Femur (tissue), 1 donor: ENCODE measurements at regions not wholly inside any gene's neighbourhood (a gene's known extent, or its start where the extent isn't known, plus 50 kb on each side); places are given as distances from the start of the nearest gene placed in this dataset.
A peak's percentile ranks its signal among the peaks of the same experiment; 100 is the strongest.

Experiments used
- DNase-seq: peaks from one replicate; pipeline ENCODE4 v3.0.0-alpha.2; 2017

DNA sequence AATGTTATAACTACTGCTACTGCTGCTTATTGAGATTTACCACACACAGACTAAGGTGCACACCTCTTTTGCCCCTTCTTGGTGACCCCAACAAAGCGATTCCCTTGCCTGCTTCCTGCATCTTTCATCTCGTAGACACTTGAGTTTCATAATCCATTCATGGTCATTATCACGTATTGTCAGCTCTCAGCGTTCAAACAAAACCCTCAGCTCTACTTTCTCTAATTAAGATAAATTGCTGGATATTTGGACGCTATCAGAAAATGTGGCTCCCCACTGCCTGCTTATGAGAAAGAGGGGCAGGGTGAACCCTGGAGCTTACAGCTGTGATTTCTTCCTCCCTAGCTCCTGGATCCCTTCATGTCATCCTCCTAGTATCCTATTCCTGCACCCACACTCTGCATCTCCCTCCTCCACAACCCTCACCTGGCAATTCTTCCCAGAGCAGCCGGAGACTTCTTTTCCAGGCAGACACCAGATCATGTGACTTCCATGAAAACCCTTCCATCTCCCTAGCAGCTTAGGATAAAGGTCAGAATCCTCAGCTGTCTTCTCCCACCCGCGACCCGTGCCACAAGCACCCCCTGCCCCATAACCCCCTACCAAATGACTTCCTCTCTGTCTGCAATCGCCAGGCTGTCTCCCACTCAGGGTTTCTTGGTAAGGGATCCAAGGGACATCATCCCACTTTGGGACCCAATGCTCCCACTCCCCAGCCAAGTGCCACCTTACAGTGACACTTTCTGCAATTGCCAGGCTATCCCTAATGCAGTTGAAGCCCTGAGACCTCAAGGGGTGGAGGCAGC, 146.5 kb downstream of the NSG2 start:
- DNase-seq = no peak

GRCh38 chr5:174192901-174193300, 147.4 kb downstream of the NSG2 start:
- no peak for DNase-seq

- DNase-seq = no peak
Measured at GRCh38 chr5:174195517-174195916, 150.0 kb downstream of the NSG2 start.

GRCh38 chr5:174197929-174198328, 152.4 kb downstream of the NSG2 start:
- no peak for DNase-seq

DNA sequence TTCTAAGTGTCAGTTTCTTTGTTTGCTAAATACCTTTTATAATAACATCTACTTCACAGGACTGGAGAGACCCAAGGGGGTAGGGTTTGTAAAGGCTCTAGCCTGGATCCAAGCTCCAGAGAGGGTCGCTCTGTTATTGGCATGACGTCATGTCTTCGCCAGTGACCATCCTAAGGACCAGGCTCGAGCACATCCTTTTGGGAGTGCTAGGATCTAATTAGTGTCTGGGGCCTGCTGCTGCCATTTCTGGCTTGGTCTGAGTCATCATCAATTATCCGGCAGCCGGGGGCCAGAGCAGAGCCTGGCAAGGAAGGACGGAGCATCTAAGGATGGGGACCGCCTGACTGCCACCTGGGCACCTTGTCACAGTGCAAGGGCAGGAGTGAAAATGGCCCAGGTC, 153.0 kb downstream of the NSG2 start:
- no peak for DNase-seq

- DNase-seq = no peak
Measured at GRCh38 chr5:174202996-174203395, 157.5 kb downstream of the NSG2 start.

- DNase-seq = no peak
Measured at GRCh38 chr5:174204535-174205313, 159.2 kb downstream of the NSG2 start.

GRCh38 chr5:174205939-174206338, 160.4 kb downstream of the NSG2 start:
- DNase-seq = no peak

GRCh38 chr5:174210596-174211276, 165.2 kb downstream of the NSG2 start:
- no peak for DNase-seq

DNA sequence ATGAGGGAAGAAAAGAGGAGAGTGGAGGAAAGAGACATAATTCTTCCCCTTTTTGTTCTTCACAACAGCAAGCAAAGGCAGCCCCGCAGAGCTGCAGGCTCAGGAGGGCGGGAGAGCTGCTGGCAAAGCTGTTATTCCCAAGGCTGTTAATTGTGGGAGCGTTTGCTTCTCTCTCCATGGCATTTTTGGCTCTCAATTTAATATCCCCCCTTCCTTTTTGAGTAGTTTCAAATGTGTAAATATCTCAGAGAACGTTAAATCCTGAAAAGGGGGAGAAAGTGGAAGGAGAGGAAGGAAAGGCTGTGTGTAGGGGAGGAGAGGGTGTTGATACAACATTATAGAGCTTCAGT, 165.7 kb downstream of the NSG2 start:
- DNase-seq = no peak

- DNase-seq = no peak
Measured at GRCh38 chr5:174217527-174217926, 172.0 kb downstream of the NSG2 start.

DNA sequence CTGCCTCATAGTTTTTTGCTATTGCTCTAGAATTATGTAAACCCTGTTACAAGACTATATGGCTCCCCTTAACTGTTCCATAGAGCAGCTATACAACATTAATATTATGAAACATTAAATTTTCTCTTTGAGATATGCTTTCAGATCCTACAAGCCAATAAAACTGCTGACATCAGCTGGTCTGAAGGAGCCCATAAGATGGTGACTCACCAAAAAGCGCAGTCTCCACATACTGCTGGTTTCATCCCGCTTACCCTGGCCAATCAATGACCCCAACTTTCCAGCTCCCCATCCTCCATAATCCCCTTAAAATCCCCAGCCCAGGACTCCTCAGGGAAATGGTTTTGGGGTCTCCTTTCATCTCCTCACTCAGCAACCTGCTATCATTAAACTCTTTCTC, 172.7 kb downstream of the NSG2 start:
- no peak for DNase-seq

DNA sequence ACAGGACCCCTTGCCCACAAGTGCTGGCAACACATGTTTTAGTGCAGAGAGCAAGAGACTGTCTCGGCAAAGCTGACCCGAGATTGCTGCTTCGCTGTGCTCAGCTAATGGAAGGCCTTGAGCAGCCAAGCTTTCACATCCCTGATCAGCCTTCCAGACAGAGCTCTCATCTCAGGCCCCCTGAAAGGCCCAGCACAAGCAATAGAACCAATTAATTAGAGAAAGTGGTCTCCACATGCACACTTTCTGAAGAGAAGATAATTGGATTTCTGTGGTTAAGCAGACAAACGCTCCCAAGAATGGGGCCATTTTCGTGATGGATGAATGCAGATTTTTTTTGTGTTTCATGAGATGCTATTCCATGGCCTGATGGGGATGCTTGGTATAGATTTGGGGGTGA, 174.9 kb downstream of the NSG2 start:
- DNase-seq = no peak

GRCh38 chr5:174221436-174221835, 175.9 kb downstream of the NSG2 start:
- DNase-seq = no peak

GRCh38 chr5:174221946-174222345, 176.4 kb downstream of the NSG2 start:
- DNase-seq = no peak

DNA sequence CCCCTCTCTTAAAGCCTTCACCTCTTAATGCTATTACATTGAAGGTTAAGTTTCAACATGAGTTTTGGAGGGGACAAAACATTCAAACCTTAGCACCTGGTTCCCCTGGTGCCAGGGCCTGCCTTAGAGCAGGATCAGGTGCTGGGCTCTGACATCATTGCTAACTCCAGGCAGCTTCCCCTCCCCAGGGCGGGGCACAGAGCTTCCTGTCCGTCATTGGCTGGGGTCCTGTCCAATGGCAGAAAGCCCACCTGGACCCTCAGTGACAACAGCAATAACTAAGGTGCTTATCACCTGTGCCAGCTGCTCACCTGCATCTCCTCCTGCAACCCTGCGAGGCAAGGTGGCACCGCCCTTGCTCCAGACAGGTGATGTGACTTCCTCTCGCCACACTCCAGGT, 177.4 kb downstream of the NSG2 start:
- DNase-seq = no peak

DNA sequence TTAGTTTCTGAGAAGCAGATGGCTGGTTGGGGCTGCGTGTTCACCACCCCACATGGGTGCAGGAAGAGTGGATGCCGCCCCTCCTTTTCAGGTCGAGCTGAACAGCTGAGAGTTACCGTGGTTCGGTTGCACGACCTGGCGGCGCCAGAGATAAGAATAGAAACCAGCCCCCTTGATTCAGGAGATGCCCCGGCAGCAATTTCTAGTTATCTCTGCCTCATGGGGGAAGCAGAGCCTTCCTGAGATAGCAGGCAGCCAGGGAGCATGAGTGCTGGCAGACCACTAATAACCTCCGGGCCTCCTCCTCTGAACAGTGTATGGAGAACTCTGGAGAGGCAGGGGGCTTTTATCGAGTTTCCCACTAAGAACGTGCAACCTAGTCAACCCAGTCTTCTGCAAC, 177.8 kb downstream of the NSG2 start:
- no peak for DNase-seq

GRCh38 chr5:174229068-174229467, 183.6 kb downstream of the NSG2 start:
- DNase-seq = no peak

DNA sequence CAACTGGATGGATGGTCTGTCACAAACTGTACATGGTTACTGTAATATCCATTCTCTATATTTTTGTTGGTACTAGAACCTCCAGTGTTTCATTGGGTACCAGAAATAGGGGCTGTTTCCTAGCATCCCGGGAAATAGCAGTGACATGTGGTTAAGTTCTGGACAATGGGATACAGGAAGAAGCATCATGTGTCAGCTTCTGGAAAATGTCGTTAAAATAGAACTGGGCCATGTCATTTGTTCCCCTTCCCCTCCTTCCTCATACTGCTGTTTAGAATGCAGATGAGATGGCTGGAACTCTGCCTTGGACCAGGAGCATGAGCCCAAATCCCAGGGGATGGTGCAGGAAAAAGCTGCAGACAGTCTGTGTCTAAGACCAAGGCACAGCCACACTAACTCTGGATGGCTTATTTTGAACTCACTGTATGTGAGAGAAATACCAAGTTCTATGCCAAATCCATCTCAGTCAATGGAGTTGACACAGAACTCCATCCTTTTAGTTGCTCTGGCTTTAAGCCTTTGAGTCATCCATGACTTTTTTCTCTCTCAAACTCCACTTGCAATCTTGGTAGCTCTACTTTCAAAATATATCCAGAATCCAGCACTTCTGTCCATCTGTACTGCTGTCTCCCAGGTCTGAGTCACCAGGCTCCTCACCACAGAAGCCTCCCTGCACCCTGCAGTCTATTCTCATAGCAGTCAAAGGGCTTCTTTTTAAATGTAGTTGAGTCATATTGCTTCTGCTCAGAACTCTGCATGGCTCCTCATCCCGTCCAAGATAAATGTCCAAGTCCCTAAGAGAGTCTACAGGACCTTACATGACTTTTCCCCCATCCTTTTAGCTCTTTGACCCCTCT, 184.2 kb downstream of the NSG2 start:
- DNase-seq = no peak

DNA sequence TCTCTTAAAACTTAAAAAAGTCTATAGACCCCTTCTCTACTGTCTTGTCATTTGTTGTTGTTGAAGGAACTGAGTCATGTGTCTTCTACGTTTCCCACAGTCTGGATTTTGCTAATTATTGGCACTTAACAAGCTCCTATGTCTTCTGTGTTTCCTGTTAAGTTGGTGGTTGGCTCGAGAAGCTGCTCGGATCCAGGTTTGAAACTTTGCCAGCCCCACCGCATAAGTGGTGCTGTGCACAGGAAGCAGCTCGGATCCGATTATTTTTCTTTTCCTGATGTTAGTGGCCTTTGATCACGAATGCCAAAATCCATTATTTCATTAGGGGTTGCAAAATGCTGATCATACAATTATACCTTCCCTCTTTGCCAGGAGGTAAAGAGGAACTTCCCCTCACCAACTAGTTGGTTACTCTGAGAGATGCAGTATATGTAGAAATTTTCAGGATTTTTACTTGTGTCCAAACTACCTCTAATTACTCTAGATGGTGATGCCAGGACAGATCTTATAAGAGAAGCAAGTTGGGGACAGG, 186.5 kb downstream of the NSG2 start:
- peak; percentile 44 for DNase-seq

DNA sequence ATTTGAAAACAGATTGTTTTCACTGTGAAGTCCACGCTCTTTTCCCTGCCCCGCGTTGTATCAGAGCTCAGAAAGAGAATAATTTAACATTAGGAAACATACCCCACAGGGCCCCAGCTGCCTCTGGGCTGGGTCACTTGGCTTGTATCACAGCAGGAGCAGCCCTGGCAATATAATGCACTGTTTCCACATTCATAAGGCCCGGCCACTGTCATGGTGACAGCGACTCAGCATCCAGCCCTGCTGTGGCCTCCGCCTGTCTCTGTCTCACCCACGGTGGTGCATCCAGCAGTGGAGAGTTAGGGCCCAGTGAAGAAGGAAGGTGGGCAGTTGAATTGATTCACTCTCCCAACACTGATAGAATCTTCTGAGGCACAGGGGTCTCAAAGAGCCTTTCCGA, 188.9 kb downstream of the NSG2 start:
- DNase-seq = no peak

GRCh38 chr5:174235221-174236011, 189.9 kb downstream of the NSG2 start:
- no peak for DNase-seq
